ENCODE measurements at regions not wholly inside any gene's neighbourhood (a gene's known extent, or its start where the extent isn't known, plus 50 kb on each side); places are given as distances from the start of the nearest gene placed in this dataset.
A peak's percentile ranks its signal among the peaks of the same experiment; 100 is the strongest.

DNA sequence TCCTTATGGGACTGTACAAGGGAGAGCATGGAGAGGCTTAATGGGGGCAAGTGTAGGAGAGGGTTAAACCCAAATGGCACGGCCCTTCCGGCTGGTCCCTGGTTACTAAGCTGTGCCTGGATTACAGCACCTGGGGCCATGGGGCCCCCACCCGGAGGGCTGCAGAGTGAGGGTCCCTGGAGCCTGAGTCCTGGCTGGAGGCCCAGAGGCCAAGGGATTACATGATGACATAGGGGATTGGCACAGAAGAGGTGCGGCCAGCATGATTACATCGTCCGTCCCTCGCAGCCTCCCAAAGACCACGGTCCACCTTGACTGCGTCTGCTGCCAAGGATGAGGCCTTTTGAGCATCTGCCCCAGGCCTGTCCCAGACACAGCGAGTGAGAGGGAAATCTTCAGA lies 149.4 kb downstream of the URI1 start:
- Histone ChIP-seq H2AK9ac (replicated peaks; ENCODE audit: low read depth, low read length, poor library complexity) (no peak overlapping the region), H2BK5ac (ENCODE audit: low read depth, low read length, poor library complexity, severe bottlenecking) (no peak overlapping the region), H3K79me1 (ENCODE audit: low read depth in 1 of 2, low read length in 2 of 2) (no peaks in the 10 kb centered on the region), H4K8ac (ENCODE audit: low read depth in 2 of 2, low read length in 2 of 2) (no peak overlapping the region), H3K27me3 (ENCODE audit: control insufficient read depth, insufficient read depth, low read length) (no peaks in the 10 kb centered on the region), H2AK5ac (ENCODE audit: low read depth, low read length) (no peak overlapping the region), H4K20me1 (ENCODE audit: insufficient read depth, low read length) (no peaks in the 10 kb centered on the region), H3K56ac (ENCODE audit: extremely low read depth, insufficient read depth, low read length) (no peak overlapping the region), H3K27ac (ENCODE audit: insufficient read depth, low read length) (no peak overlapping the region), H3K9me3 (ENCODE audit: control insufficient read depth, insufficient read depth, low read length) (no peaks in the 10 kb centered on the region; the same call in 1 of the 2 replicates), H3K4me3 (ENCODE audit: insufficient read depth, low read depth, low read length) (no peak overlapping the region), H3K23ac (ENCODE audit: low read depth, low read length) (no peak overlapping the region), H4K91ac (ENCODE audit: insufficient read depth, low read depth, low read length) (no peak overlapping the region), H2AFZ (replicated peaks; ENCODE audit: low read length, poor library complexity) (peak overlapping the region; percentile 32), H4K5ac (ENCODE audit: low read depth, low read length) (no peak overlapping the region), H3K14ac (replicated peaks; ENCODE audit: low read depth, low read length) (no peak overlapping the region), H2BK20ac (ENCODE audit: low read depth, low read length) (no peak overlapping the region), H3K4me2 (ENCODE audit: low read depth, low read length) (no peak overlapping the region), H3K18ac (ENCODE audit: low read depth, low read length) (no peak overlapping the region), H2BK15ac (ENCODE audit: low read depth, low read length) (no peak overlapping the region), H3K4me1 (ENCODE audit: control insufficient read depth, insufficient read depth, low read length) (no peaks in the 10 kb centered on the region), H3K9ac (ENCODE audit: low read depth, low read length) (no peak overlapping the region), H3K9me1 (ENCODE audit: insufficient read depth, low read length) (no peaks in the 10 kb centered on the region), H2BK120ac (ENCODE audit: low read depth, low read length) (no peak overlapping the region), H3K36me3 (ENCODE audit: control insufficient read depth, insufficient read depth, low read length) (no peaks in the 10 kb centered on the region), H3K4ac (ENCODE audit: low read depth, low read length) (no peak overlapping the region)
- WGBS, 2 experiments (ENCODE audit: extremely low coverage in 2 of 2, insufficient read length in 1 of 2): 64% methylated on average over 3 of the region's 10 CpGs; no CpG with 5 or more reads in 1 of the 2 experiments
- no TSS peak for BruUV-seq (replicated peaks)
- no peak for DNase-seq
- no peak for ATAC-seq (ENCODE audit: low read depth)
- in situ Hi-C loops (cut with MboI; ENCODE audit: low sequenced_read_pairs): no loop called here
- dilution Hi-C loops (cut with HindIII; ENCODE audit: low sequenced_read_pairs, unreplicated experiment): no loop called here
- no peak for TF ChIP-seq FOS (IDR thresholded peaks at IDR 0.05; ENCODE audit: low read depth, low read length)
- no peak for TF ChIP-seq RAD21 (IDR thresholded peaks at IDR 0.05; ENCODE audit: low read length)
- TF ChIP-seq, protein P1, sequence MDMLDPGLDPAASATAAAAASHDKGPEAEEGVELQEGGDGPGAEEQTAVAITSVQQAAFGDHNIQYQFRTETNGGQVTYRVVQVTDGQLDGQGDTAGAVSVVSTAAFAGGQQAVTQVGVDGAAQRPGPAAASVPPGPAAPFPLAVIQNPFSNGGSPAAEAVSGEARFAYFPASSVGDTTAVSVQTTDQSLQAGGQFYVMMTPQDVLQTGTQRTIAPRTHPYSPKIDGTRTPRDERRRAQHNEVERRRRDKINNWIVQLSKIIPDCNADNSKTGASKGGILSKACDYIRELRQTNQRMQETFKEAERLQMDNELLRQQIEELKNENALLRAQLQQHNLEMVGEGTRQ (IDR thresholded peaks at IDR 0.05; ENCODE audit: low read depth, low read length): no peak
- no peak for TF ChIP-seq CHD1 (IDR thresholded peaks at IDR 0.05; ENCODE audit: low read depth, low read length)
- TF ChIP-seq CEBPB (IDR thresholded peaks at IDR 0.05; ENCODE audit: low read depth, low read length): no peak
- TF ChIP-seq MAFK (IDR thresholded peaks at IDR 0.05; ENCODE audit: low read depth, low read length): no peak
- TF ChIP-seq SMC3 (IDR thresholded peaks at IDR 0.05; ENCODE audit: low read depth, low read length): no peak
- TF ChIP-seq, protein P2, sequence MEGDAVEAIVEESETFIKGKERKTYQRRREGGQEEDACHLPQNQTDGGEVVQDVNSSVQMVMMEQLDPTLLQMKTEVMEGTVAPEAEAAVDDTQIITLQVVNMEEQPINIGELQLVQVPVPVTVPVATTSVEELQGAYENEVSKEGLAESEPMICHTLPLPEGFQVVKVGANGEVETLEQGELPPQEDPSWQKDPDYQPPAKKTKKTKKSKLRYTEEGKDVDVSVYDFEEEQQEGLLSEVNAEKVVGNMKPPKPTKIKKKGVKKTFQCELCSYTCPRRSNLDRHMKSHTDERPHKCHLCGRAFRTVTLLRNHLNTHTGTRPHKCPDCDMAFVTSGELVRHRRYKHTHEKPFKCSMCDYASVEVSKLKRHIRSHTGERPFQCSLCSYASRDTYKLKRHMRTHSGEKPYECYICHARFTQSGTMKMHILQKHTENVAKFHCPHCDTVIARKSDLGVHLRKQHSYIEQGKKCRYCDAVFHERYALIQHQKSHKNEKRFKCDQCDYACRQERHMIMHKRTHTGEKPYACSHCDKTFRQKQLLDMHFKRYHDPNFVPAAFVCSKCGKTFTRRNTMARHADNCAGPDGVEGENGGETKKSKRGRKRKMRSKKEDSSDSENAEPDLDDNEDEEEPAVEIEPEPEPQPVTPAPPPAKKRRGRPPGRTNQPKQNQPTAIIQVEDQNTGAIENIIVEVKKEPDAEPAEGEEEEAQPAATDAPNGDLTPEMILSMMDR (conservative IDR thresholded peaks at IDR 0.05; ENCODE audit: low read depth, low read length): no peak
- POLR2A ChIA-PET (ENCODE audit: unreplicated experiment): no interaction called here
- intact Hi-C loops (cut with micrococcal nuclease): no loop called here
- CTCF ChIA-PET: no interaction called here

All from IMR-90 (cell line).